ENCODE measurements at regions not wholly inside any gene's neighbourhood (a gene's known extent, or its start where the extent isn't known, plus 50 kb on each side); places are given as distances from the start of the nearest gene placed in this dataset.
A peak's percentile ranks its signal among the peaks of the same experiment; 100 is the strongest.

DNA sequence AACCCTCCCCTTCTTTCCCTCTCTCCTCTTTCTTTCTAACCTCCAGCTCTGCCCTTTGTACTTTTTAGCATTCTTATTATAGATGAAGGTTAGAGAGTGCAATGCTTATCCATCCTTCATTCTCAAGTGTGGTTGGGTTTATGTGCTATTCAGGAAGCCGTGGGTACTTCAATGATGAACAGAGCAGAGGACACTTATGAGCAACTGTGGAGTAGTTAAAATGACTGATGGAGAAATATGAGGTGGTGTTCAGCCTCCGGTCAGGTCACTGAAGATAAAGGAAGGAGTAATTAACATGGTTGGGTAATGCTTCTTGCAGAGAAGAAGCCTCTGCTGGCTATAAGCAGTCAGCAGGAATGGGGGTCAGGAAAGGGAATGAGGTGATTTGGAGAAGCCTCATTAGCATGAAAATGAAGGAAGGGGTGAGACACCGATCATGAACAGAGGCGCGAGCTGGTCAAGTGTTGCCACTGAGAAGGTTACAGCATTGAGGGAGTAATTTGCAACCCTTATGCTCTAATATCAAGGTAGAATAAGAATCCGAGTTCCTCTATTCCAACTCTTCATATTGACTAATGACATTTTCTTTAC lies 174.7 kb downstream of the LPIN1 start:
- Histone ChIP-seq H3K27me3 (no peaks in the 10 kb centered on the region), H3K36me3 (no peaks in the 10 kb centered on the region), H3K4me3 (no peak overlapping the region), H3K4me1 (no peaks in the 10 kb centered on the region), H3K27ac (no peak overlapping the region), H3K9me3 (no peaks in the 10 kb centered on the region)
- intact Hi-C loops (cut with DNase I): no loop called here
- DNase-seq (no peak), ATAC-seq (no peak)
- TF ChIP-seq CTCF (IDR thresholded peaks at IDR 0.05): no peak

- DNase-seq: no peak
- Histone ChIP-seq H3K4me1 (no peaks in the 10 kb centered on the region), H3K27ac (no peak overlapping the region), H3K9me3 (no peaks in the 10 kb centered on the region), H3K27me3 (no peaks in the 10 kb centered on the region), H3K4me3 (no peak overlapping the region), H3K36me3 (no peaks in the 10 kb centered on the region)
- intact Hi-C loops (cut with DNase I): no loop called here
- no peak for ATAC-seq
- TF ChIP-seq CTCF (IDR thresholded peaks at IDR 0.05): no peak
Measured at GRCh38 chr2:11922294-11922693, 175.9 kb downstream of the LPIN1 start.

DNA sequence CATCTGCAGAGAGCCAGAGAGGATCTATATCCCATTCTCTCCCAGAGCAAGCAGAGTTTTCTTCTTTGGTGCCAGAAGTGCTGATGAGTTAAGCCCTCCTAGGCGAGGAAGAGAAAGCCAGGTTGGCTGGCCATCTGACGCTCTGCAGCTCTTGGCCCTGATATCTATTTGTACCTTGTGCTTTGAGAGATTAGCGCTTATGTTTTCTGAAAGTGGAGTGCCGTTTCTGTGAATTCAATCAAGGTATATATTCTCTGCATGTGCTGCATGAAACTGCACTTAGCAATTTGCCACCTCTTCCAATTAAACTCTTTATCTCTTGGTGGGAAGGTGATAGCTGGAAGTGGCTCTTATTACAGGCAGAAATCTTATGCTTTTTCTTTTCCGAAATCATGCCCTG lies 177.5 kb downstream of the LPIN1 start:
- Histone ChIP-seq H3K4me1 (no peaks in the 10 kb centered on the region), H3K27ac (no peak overlapping the region), H3K36me3 (no peaks in the 10 kb centered on the region), H3K27me3 (no peaks in the 10 kb centered on the region), H3K9me3 (no peaks in the 10 kb centered on the region), H3K4me3 (no peak overlapping the region)
- intact Hi-C loops (cut with DNase I): no loop called here
- TF ChIP-seq CTCF (IDR thresholded peaks at IDR 0.05): no peak
- ATAC-seq (no peak), DNase-seq (no peak)

GRCh38 chr2:11925295-11926066 lies 179.0 kb downstream of the LPIN1 start:
- Histone ChIP-seq H3K36me3 (no peaks in the 10 kb centered on the region), H3K27me3 (no peaks in the 10 kb centered on the region), H3K4me1 (peaks cover 0 to 5% of the 10 kb centered on the region in 2 donors), H3K9me3 (no peaks in the 10 kb centered on the region), H3K4me3 (no peak overlapping the region), H3K27ac (no peak overlapping the region)
- ATAC-seq: no peak
- TF ChIP-seq CTCF (IDR thresholded peaks at IDR 0.05): no peak
- intact Hi-C loops (cut with DNase I): no loop called here
- no peak for DNase-seq

DNA sequence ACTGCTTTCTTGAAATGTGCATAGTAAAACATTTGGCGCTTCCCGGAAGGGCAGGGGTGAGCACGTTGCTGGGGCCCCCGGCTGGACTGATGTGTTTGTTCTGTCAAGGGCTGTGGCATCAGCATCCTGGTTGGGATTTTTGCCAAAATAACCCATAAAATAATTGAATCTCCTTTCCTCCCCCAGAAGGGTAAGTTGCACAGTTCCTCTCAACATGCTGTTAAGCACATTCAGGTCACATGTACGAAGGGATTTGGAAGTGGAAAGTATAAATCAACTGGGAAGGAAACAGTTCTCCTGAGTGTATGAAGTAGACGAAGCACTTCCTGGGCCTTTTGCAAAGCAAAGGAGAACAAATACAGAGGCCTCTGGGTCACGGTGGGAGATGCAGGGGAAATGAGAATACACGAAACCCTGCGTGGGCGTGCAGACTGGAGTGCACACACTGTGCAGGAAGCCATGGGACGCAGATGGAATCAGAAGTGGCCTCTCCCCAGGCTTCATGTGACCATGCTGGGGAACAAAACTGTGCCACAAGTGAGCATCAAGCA lies 183.9 kb downstream of the LPIN1 start:
- ATAC-seq (peak; percentile 70), DNase-seq (peak in 2 of 4 donors; percentile 26 to 75)
- TF ChIP-seq CTCF (IDR thresholded peaks at IDR 0.05): no peak
- H3K27ac ChIP-seq: no peak overlapping the region
- H3K4me1 ChIP-seq: peaks cover 0 to 5% of the 10 kb centered on the region in 2 donors
- H3K36me3 ChIP-seq: no peaks in the 10 kb centered on the region
- H3K4me3 ChIP-seq: no peak overlapping the region
- intact Hi-C loops (cut with DNase I): no loop called here
- H3K9me3 ChIP-seq: no peaks in the 10 kb centered on the region
- no peaks in the 10 kb centered on the region for H3K27me3 ChIP-seq

All from left lung (tissue), 4 donors.